GM18508 (cell line): ENCODE measurements at regions not wholly inside any gene's neighbourhood (a gene's known extent, or its start where the extent isn't known, plus 50 kb on each side); places are given as distances from the start of the nearest gene placed in this dataset.

Experiments
- ATAC-seq: cut with Tn5 transposase; IDR thresholded peaks from one replicate; pipeline ENCODE4 v1.9.1; 2021; ENCODE audit warnings: moderate number of reproducible peaks; ENCODE audit not compliant: insufficient read depth, unreplicated experiment

- no peak for ATAC-seq
These were observed 146.3 kb upstream of the SP8 start for GRCh38 chr7:20932785-20933527.

- no peak for ATAC-seq
These were observed 158.8 kb upstream of the SP8 start for GRCh38 chr7:20945451-20945850.

GRCh38 chr7:20952916-20953315, 166.2 kb upstream of the SP8 start:
- ATAC-seq = no peak

GRCh38 chr7:20954711-20955619, 168.3 kb upstream of the SP8 start:
- no peak for ATAC-seq

GRCh38 chr7:20958572-20958971, 171.9 kb upstream of the SP8 start:
- ATAC-seq = no peak

GRCh38 chr7:20959281-20959680, 172.6 kb upstream of the SP8 start:
- no peak for ATAC-seq

GRCh38 chr7:20963556-20964280, 177.0 kb upstream of the SP8 start:
- no peak for ATAC-seq

- no peak for ATAC-seq
These were observed 177.7 kb upstream of the SP8 start for GRCh38 chr7:20964281-20964918.

GRCh38 chr7:20971219-20971618, 184.5 kb upstream of the SP8 start:
- no peak for ATAC-seq

- no peak for ATAC-seq
These were observed 193.5 kb upstream of the SP8 start for GRCh38 chr7:20980232-20980631.

- ATAC-seq = no peak
These were observed 194.1 kb upstream of the SP8 start for GRCh38 chr7:20980668-20981264.

GRCh38 chr7:20988340-20988739, 201.7 kb upstream of the SP8 start:
- no peak for ATAC-seq

GRCh38 chr7:20991544-20991943, 204.9 kb upstream of the SP8 start:
- no peak for ATAC-seq

GRCh38 chr7:20993693-20994092, 207.0 kb upstream of the SP8 start:
- no peak for ATAC-seq

- no peak for ATAC-seq
These were observed 211.6 kb upstream of the SP8 start for GRCh38 chr7:20998309-20998708.

- no peak for ATAC-seq
These were observed 224.5 kb upstream of the SP8 start for GRCh38 chr7:21011153-21011552.

- ATAC-seq = no peak
These were observed 227.3 kb upstream of the SP8 start for GRCh38 chr7:21013765-21014539.

GRCh38 chr7:21020667-21021066, 234.0 kb upstream of the SP8 start:
- no peak for ATAC-seq

GRCh38 chr7:21023841-21024484, 237.3 kb upstream of the SP8 start:
- ATAC-seq = no peak
